22Rv1 (cell line): ENCODE measurements at regions not wholly inside any gene's neighbourhood (a gene's known extent, or its start where the extent isn't known, plus 50 kb on each side); places are given as distances from the start of the nearest gene placed in this dataset.

ENCODE experiments used
- CTCF ChIP-seq: fragments of 450-650 bp; IDR thresholded peaks from 2 replicates; pipeline ENCODE4 v1.5.1; 2017; ENCODE audit warnings: mild to moderate bottlenecking
- ZFX ChIP-seq: fragments of 450-650 bp; IDR thresholded peaks from 2 replicates; pipeline ENCODE4 v1.6.1; 2017; ENCODE audit warnings: antibody characterized with exemption, borderline replicate concordance

GRCh38 chr17:34066528-34066927 is 188.6 kb upstream of the CCL2 start:
- TF ChIP-seq CTCF = no peak
- TF ChIP-seq ZFX = no peak
